DOHH2 (cell line): ENCODE measurements at regions not wholly inside any gene's neighbourhood (a gene's known extent, or its start where the extent isn't known, plus 50 kb on each side); places are given as distances from the start of the nearest gene placed in this dataset.

Experiments used
- CTCF ChIP-seq: fragments of 200-600 bp; sonication (generic); IDR thresholded peaks from one replicate; pipeline ENCODE4 v1.5.1; 2014; ENCODE audit warnings: antibody characterized with exemption, mild to moderate bottlenecking, low read depth, low read length; ENCODE audit not compliant: poor library complexity, severe bottlenecking
- EZH2phosphoT487 ChIP-seq: fragments of 200-600 bp; sonication (generic); IDR thresholded peaks from 2 replicates; pipeline ENCODE4 v1.6.1; 2017; ENCODE audit warnings: borderline replicate concordance, mild to moderate bottlenecking, antibody characterized with exemption, low read length, moderate library complexity, mixed read lengths

DNA sequence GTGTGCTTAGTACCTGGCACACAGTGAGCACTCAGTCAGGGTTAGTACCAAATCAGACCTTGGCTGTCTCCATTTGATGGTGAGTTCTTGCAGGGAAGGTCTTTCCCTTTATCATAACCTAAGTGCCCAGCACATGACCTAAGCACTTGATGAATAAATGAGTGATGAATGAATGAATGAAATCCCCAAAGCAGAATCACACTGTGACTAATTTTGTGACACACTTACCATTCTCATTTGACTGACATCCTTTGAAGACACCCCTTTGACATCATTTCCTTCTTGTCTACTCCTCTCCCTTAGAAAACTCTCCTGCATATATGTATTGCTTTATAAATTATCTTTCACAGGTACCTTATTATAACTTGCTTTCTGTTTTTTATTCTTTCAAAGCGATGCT, 130.2 kb upstream of the ELL2 start:
- TF ChIP-seq CTCF (no peak), EZH2phosphoT487 (no peak)
